SK-N-SH treated with all-trans-retinoic acid at 6 μM for 48 hours (cell line): ENCODE measurements at regions not wholly inside any gene's neighbourhood (a gene's known extent, or its start where the extent isn't known, plus 50 kb on each side); places are given as distances from the start of the nearest gene placed in this dataset.
"Not testable (repeated sequence)": the region's sequence is repeated elsewhere in the genome, so short reads cannot be mapped to it uniquely, and the experiment has no call there.

Experiments
- ATAC-seq: fragments of 200-7000 bp; cut with Tn5 transposase; 3 replicates; pipeline ENCODE4 v1.9.1; 2020; ENCODE audit warnings: mild to moderate bottlenecking, moderate library complexity
- ARNTL ChIP-seq: fragments of 450-650 bp; formaldehyde crosslinking; IDR thresholded peaks from 2 replicates; pipeline ENCODE4 v1.5.0; 2020; ENCODE audit warnings: low read depth, mild to moderate bottlenecking, moderate library complexity, borderline replicate concordance
- BACH2 ChIP-seq: fragments of 250-450 bp; sonication (Bioruptor Pico); IDR thresholded peaks from 2 replicates; pipeline ENCODE4 v1.9.0; 2021; ENCODE audit warnings: mild to moderate bottlenecking, borderline replicate concordance
- CSDC2 ChIP-seq: fragments of 250-450 bp; sonication (Bioruptor Pico); IDR thresholded peaks from 2 replicates; pipeline ENCODE4 v1.5.0; 2020; ENCODE audit warnings: mild to moderate bottlenecking, moderate library complexity
- ESRRG ChIP-seq: fragments of 250-450 bp; sonication (Bioruptor Pico); IDR thresholded peaks from 2 replicates; pipeline ENCODE4 v1.6.1; 2021; ENCODE audit warnings: mild to moderate bottlenecking
- GLIS3 ChIP-seq: fragments of 250-450 bp; sonication (Bioruptor Pico); IDR thresholded peaks from 2 replicates; pipeline ENCODE4 v1.5.0; 2020; ENCODE audit warnings: mild to moderate bottlenecking, moderate library complexity
- ISL1 ChIP-seq: fragments of 250-450 bp; sonication (Bioruptor Pico); IDR thresholded peaks from 2 replicates; pipeline ENCODE4 v2.1.2; 2022; ENCODE audit warnings: mild to moderate bottlenecking, moderate library complexity
- OSR1 ChIP-seq: fragments of 250-450 bp; sonication (Bioruptor Pico); IDR thresholded peaks from 2 replicates; pipeline ENCODE4 v1.8.0; 2022; ENCODE audit warnings: moderate library complexity, mild to moderate bottlenecking, inconsistent platforms
- PPARA ChIP-seq: fragments of 250-450 bp; sonication (Bioruptor Pico); IDR thresholded peaks from 2 replicates; pipeline ENCODE4 v1.5.0; 2020; ENCODE audit warnings: mild to moderate bottlenecking, borderline replicate concordance
- RARB ChIP-seq: fragments of 250-450 bp; sonication (Bioruptor Pico); IDR thresholded peaks from 2 replicates; pipeline ENCODE4 v1.8.0; 2021; ENCODE audit warnings: mild to moderate bottlenecking, moderate library complexity
- SNAI2 ChIP-seq: fragments of 250-450 bp; sonication (Bioruptor Pico); IDR thresholded peaks from 2 replicates; pipeline ENCODE4 v1.5.0; 2020; ENCODE audit warnings: mild to moderate bottlenecking, moderate library complexity
- TCF4 ChIP-seq: fragments of 250-450 bp; sonication (Bioruptor Pico); IDR thresholded peaks from 2 replicates; pipeline ENCODE4 v1.8.0; 2021; ENCODE audit warnings: mild to moderate bottlenecking, moderate library complexity, borderline replicate concordance
- TOX ChIP-seq: fragments of 250-450 bp; sonication (Bioruptor Pico); IDR thresholded peaks from 2 replicates; pipeline ENCODE4 v1.8.0; 2021; ENCODE audit warnings: mild to moderate bottlenecking, moderate library complexity, borderline replicate concordance
- ZC3H10 ChIP-seq: fragments of 250-450 bp; sonication (Bioruptor Pico); IDR thresholded peaks from 2 replicates; pipeline ENCODE4 v1.5.1; 2021; ENCODE audit warnings: mild to moderate bottlenecking, moderate library complexity
- ZFP3 ChIP-seq: fragments of 250-450 bp; sonication (Bioruptor Pico); IDR thresholded peaks from 2 replicates; pipeline ENCODE4 v1.5.0; 2020; ENCODE audit warnings: mild to moderate bottlenecking, moderate library complexity
- ZFP30 ChIP-seq: fragments of 450-650 bp; formaldehyde crosslinking; IDR thresholded peaks from 2 replicates; pipeline ENCODE4 v1.5.0; 2022; ENCODE audit warnings: mild to moderate bottlenecking, moderate library complexity
- ZNF565 ChIP-seq: fragments of 450-650 bp; formaldehyde crosslinking; conservative IDR thresholded peaks from 2 replicates; pipeline ENCODE4 v1.5.0; 2020; ENCODE audit warnings: low read depth, mild to moderate bottlenecking, moderate library complexity
- ZNF8 ChIP-seq: fragments of 450-650 bp; formaldehyde crosslinking; IDR thresholded peaks from 2 replicates; pipeline ENCODE4 v1.5.0; 2020; ENCODE audit warnings: mild to moderate bottlenecking, moderate library complexity
- TF ChIP-seq, protein P1 (sequence below): fragments of 250-450 bp; sonication (Bioruptor Pico); IDR thresholded peaks from 2 replicates; pipeline ENCODE4 v1.5.0; 2020; ENCODE audit warnings: mild to moderate bottlenecking, moderate library complexity
- TF ChIP-seq, protein P2 (sequence below): fragments of 250-450 bp; sonication (Bioruptor Pico); IDR thresholded peaks from 2 replicates; pipeline ENCODE4 v1.5.1; 2020; ENCODE audit warnings: low read depth, mild to moderate bottlenecking, moderate library complexity
- TF ChIP-seq, protein P3 (sequence below): fragments of 250-450 bp; sonication (Bioruptor Pico); IDR thresholded peaks from 2 replicates; pipeline ENCODE4 v1.8.0; 2021; ENCODE audit warnings: low read depth, mild to moderate bottlenecking, moderate library complexity, borderline replicate concordance

DNA sequence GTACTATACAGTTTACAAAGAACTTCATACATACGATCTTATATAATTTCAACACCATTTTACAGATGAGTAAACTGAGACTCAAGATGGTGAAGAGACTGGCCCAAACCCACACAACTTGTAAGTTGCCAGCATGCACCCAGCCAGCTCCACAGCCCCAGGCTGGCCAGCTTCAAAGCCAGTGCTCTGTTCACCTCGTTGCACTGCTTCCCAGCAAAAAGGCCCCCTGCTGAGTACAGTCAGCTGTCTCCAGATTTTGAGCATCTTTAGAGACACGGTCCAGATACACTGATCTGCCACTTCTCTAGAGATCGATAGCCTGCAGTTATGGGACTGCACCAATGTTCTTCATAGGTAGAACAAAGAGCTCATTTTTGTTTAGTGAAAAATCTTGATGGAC is 257.2 kb upstream of the CHAC2 start (continued):
- TF ChIP-seq, protein P1, sequence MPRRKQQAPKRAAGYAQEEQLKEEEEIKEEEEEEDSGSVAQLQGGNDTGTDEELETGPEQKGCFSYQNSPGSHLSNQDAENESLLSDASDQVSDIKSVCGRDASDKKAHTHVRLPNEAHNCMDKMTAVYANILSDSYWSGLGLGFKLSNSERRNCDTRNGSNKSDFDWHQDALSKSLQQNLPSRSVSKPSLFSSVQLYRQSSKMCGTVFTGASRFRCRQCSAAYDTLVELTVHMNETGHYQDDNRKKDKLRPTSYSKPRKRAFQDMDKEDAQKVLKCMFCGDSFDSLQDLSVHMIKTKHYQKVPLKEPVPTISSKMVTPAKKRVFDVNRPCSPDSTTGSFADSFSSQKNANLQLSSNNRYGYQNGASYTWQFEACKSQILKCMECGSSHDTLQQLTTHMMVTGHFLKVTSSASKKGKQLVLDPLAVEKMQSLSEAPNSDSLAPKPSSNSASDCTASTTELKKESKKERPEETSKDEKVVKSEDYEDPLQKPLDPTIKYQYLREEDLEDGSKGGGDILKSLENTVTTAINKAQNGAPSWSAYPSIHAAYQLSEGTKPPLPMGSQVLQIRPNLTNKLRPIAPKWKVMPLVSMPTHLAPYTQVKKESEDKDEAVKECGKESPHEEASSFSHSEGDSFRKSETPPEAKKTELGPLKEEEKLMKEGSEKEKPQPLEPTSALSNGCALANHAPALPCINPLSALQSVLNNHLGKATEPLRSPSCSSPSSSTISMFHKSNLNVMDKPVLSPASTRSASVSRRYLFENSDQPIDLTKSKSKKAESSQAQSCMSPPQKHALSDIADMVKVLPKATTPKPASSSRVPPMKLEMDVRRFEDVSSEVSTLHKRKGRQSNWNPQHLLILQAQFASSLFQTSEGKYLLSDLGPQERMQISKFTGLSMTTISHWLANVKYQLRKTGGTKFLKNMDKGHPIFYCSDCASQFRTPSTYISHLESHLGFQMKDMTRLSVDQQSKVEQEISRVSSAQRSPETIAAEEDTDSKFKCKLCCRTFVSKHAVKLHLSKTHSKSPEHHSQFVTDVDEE (CRISPR knock-in tag): no peak
- TF ChIP-seq OSR1 (CRISPR knock-in tag) (no peak), BACH2 (CRISPR knock-in tag) (no peak), ESRRG (no peak)

DNA sequence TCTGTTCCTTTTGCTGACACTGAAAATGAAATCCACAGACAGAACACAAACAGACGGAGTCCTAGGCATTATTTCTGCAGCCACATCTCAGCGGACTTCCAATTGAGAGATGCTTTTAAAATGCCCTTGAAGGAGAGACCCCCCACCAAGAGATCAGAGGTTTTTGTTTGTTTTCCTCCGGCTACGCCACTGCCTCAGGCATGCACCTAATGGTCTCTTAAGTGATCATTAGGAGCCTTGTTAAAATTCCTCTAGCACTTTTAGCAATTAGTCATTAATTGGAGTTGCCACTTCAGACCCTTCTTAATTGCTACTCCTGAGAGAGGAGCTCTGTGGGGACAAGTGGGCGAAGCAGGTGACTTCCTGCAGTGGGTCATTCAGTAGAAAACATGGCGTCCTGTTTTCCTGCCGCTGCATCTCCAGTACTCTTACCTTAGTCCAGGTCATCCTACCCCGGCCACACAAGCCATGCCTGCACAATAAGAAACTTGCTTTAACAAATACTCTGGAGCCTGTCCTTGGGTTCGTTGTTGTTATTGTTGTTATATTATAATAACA is 257.7 kb upstream of the CHAC2 start:
- ATAC-seq: no peak
- TF ChIP-seq BACH2 (CRISPR knock-in tag): no peak
- TF ChIP-seq ESRRG: no peak
- no peak for TF ChIP-seq OSR1 (CRISPR knock-in tag)
- no peak for TF ChIP-seq ZFP30 (CRISPR knock-in tag)
- no peak for TF ChIP-seq TCF4 (CRISPR knock-in tag)
- no peak for TF ChIP-seq PPARA (CRISPR knock-in tag)

DNA sequence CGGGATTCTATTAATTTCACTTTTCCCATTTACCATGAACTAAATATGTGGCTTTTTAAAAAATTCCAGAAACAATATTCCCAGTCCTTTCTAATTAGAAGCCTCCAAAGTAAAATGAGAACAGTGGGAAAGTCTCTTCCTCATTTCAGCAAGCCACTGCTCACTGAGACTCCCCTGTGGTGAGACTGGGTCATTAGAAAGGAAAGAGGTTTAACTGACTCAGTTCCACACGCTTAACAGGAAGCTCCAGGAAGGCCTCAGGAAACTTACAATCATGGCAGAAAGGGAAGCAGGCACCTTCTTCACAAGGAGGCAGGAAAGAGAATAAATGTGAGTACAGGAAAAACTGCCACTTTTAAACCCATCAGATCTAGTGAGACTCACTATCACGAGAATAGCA is 258.9 kb upstream of the CHAC2 start:
- no peak for ATAC-seq
- TF ChIP-seq ISL1: no peak
- no peak for TF ChIP-seq ESRRG
- TF ChIP-seq, protein P2, sequence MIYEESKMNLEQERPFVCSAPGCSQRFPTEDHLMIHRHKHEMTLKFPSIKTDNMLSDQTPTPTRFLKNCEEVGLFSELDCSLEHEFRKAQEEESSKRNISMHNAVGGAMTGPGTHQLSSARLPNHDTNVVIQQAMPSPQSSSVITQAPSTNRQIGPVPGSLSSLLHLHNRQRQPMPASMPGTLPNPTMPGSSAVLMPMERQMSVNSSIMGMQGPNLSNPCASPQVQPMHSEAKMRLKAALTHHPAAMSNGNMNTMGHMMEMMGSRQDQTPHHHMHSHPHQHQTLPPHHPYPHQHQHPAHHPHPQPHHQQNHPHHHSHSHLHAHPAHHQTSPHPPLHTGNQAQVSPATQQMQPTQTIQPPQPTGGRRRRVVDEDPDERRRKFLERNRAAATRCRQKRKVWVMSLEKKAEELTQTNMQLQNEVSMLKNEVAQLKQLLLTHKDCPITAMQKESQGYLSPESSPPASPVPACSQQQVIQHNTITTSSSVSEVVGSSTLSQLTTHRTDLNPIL (CRISPR knock-in tag): no peak
- TF ChIP-seq ZFP30 (CRISPR knock-in tag): no peak
- TF ChIP-seq CSDC2: no peak
- TF ChIP-seq ARNTL (CRISPR knock-in tag): no peak
- TF ChIP-seq RARB (CRISPR knock-in tag): no peak
- TF ChIP-seq ZC3H10 (CRISPR knock-in tag): no peak
- TF ChIP-seq BACH2 (CRISPR knock-in tag): no peak
- TF ChIP-seq ZNF565 (CRISPR knock-in tag): no peak
- no peak for TF ChIP-seq TOX (CRISPR knock-in tag)
- no peak for TF ChIP-seq PPARA (CRISPR knock-in tag)
- no peak for TF ChIP-seq OSR1 (CRISPR knock-in tag)
- TF ChIP-seq SNAI2 (CRISPR knock-in tag): no peak
- TF ChIP-seq, protein P3, sequence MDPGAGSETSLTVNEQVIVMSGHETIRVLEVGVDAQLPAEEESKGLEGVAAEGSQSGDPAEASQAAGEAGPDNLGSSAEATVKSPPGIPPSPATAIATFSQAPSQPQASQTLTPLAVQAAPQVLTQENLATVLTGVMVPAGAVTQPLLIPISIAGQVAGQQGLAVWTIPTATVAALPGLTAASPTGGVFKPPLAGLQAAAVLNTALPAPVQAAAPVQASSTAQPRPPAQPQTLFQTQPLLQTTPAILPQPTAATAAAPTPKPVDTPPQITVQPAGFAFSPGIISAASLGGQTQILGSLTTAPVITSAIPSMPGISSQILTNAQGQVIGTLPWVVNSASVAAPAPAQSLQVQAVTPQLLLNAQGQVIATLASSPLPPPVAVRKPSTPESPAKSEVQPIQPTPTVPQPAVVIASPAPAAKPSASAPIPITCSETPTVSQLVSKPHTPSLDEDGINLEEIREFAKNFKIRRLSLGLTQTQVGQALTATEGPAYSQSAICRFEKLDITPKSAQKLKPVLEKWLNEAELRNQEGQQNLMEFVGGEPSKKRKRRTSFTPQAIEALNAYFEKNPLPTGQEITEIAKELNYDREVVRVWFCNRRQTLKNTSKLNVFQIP: no peak
- no peak for TF ChIP-seq ZFP3 (CRISPR knock-in tag)
- TF ChIP-seq, protein P1 (CRISPR knock-in tag): no peak
- no peak for TF ChIP-seq ZNF8 (CRISPR knock-in tag)
- no peak for TF ChIP-seq GLIS3 (CRISPR knock-in tag)

DNA sequence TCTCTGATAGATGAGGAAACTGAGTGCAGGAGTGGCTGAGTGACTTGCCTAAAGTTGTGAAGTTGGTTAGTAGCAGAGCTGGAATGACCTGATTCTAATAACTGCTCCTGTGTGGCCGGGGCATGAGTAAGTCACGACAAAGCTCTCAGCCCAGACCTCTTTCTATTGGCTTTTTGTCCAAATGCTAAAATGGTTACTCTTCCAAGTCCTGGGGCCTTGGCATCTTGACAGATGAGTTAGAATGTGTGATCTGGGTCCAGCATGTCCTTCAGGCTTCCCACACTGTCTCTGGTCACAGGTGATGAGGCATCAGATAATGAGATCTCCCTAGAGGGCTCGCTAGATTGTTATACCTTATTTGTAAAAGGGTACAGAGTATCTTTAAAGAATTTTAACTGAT is 260.5 kb upstream of the CHAC2 start:
- ATAC-seq: not testable (repeated sequence)
